Stimulated activated CD8-positive, alpha-beta memory T cell treated with anti-CD3 and anti-CD28 coated beads, Interleukin-4, amount 100 ng/mL, for 24 hours (primary cell): ENCODE measurements at regions not wholly inside any gene's neighbourhood (a gene's known extent, or its start where the extent isn't known, plus 50 kb on each side); places are given as distances from the start of the nearest gene placed in this dataset.
"Not testable (repeated sequence)": the region's sequence is repeated elsewhere in the genome, so short reads cannot be mapped to it uniquely, and the experiment has no call there.

Experiments used
- DNase-seq: peaks from one replicate; pipeline ENCODE4 v3.0.0-alpha.2; 2020; ENCODE audit warnings: low read depth

GRCh38 chr16:85202631-85203461 lies 90.6 kb upstream of the CIBAR2 start:
- DNase-seq: no peak

- no peak for DNase-seq
Observed at GRCh38 chr16:85203462-85203813, 91.2 kb upstream of the CIBAR2 start.

GRCh38 chr16:85204242-85205010 lies 92.2 kb upstream of the CIBAR2 start:
- no peak for DNase-seq

GRCh38 chr16:85205257-85205656 lies 93.0 kb upstream of the CIBAR2 start:
- not testable (repeated sequence) for DNase-seq

GRCh38 chr16:85205747-85206471 lies 93.6 kb upstream of the CIBAR2 start:
- no peak for DNase-seq

- DNase-seq: no peak
Observed at GRCh38 chr16:85206472-85207356, 94.4 kb upstream of the CIBAR2 start.

GRCh38 chr16:85207357-85207921 lies 95.2 kb upstream of the CIBAR2 start:
- no peak for DNase-seq

- DNase-seq: no peak
Observed at GRCh38 chr16:85208181-85208580, 95.9 kb upstream of the CIBAR2 start.

GRCh38 chr16:85208643-85209520 lies 96.6 kb upstream of the CIBAR2 start:
- DNase-seq: no peak

GRCh38 chr16:85209526-85210121 lies 97.4 kb upstream of the CIBAR2 start:
- DNase-seq: no peak

- no peak for DNase-seq
Observed at GRCh38 chr16:85210423-85211169, 98.3 kb upstream of the CIBAR2 start.

GRCh38 chr16:85211271-85211801 lies 99.1 kb upstream of the CIBAR2 start:
- DNase-seq: no peak

GRCh38 chr16:85213926-85214675 lies 101.8 kb upstream of the CIBAR2 start:
- DNase-seq: no peak

GRCh38 chr16:85215478-85216118 lies 103.3 kb upstream of the CIBAR2 start:
- no peak for DNase-seq

GRCh38 chr16:85216522-85217375 lies 104.5 kb upstream of the CIBAR2 start:
- DNase-seq: no peak

- DNase-seq: no peak
Observed at GRCh38 chr16:85220125-85220839, 108.0 kb upstream of the CIBAR2 start.
